B cell (primary cell): ENCODE measurements at regions not wholly inside any gene's neighbourhood (a gene's known extent, or its start where the extent isn't known, plus 50 kb on each side); places are given as distances from the start of the nearest gene placed in this dataset.

Experiments
- ATAC-seq: fragments of 200-7000 bp; cut with Tn5 transposase; one replicate; pipeline ENCODE4 v1.10.0; 2021; ENCODE audit warnings: low read depth, mild to moderate bottlenecking, moderate number of reproducible peaks, moderate library complexity
- CTCF ChIA-PET: fragments of 350-600 bp; sonication (Branson Sonifier 250); formaldehyde crosslinking; loops from one replicate; lab custom pipeline; 2021; ENCODE audit warnings: antibody characterized with exemption, inconsistent platforms; lab: Charles Lee
- POLR2A ChIA-PET: fragments of 350-600 bp; sonication (Branson Sonifier 250); formaldehyde crosslinking; loops from one replicate; lab custom pipeline; 2021; ENCODE audit warnings: antibody characterized with exemption; lab: Charles Lee
- DNase-seq: peaks from one replicate; pipeline ENCODE4 v3.0.0; 2013
- H2AFZ ChIP-seq: 2 replicates; pipeline ENCODE4 v1.6.1; 2012; ENCODE audit warnings: mild to moderate bottlenecking, low read depth, low read length; ENCODE audit not compliant: insufficient read depth, poor library complexity, severe bottlenecking
- H3K27ac ChIP-seq, 2 donors: 1 replicate in 1 of 2; 2 replicates in 1 of 2; pipeline ENCODE4 v1.5.1; 2012 to 2013; ENCODE audit warnings: low read length in 2 of 2, mild to moderate bottlenecking in 2 of 2, moderate library complexity in 1 of 2
- H3K27me3 ChIP-seq, 4 experiments: fragments of 200-600 bp in 1 of 4; sonication (generic) in 1 of 4; replicated peaks in 1 of 4; 1 replicate in 2 of 4; 2 replicates in 2 of 4; pipeline versions ENCODE4 v1.6.1 to v1.7.0; 2013 to 2016; ENCODE audit warnings: low read length in 3 of 4, mild to moderate bottlenecking in 2 of 4, mixed read lengths in 1 of 4, moderate library complexity in 1 of 4; ENCODE audit not compliant: insufficient read depth in 4 of 4, control insufficient read depth in 3 of 4; ENCODE audit errors: control extremely low read depth in 1 of 4
- H3K36me3 ChIP-seq, 2 experiments: replicated peaks in 1 of 2; 1 replicate in 1 of 2; 2 replicates in 1 of 2; pipeline versions ENCODE4 v1.6.1 to v1.7.1; 2013; ENCODE audit warnings: low read length in 1 of 2; ENCODE audit not compliant: insufficient read depth in 2 of 2, control insufficient read depth in 1 of 2; ENCODE audit errors: control extremely low read depth in 1 of 2, extremely low read depth in 1 of 2
- H3K4me1 ChIP-seq, 2 donors: fragments of 200-600 bp in 1 of 2; sonication (generic) in 1 of 2; 1 replicate in 1 of 2; 2 replicates in 1 of 2; pipeline versions ENCODE4 v1.5.1 to v1.6.1; 2013 to 2017; ENCODE audit warnings: low read length in 2 of 2; ENCODE audit not compliant: control insufficient read depth in 2 of 2, insufficient read depth in 2 of 2
- H3K4me2 ChIP-seq: replicated peaks from 2 replicates; pipeline ENCODE3; 2012; ENCODE audit warnings: mild to moderate bottlenecking, low read depth, low read length; ENCODE audit not compliant: poor library complexity, severe bottlenecking
- H3K4me3 ChIP-seq, 5 experiments: fragments of 200-600 bp in 1 of 5; sonication (generic) in 1 of 5; 1 replicate in 3 of 5; 2 replicates in 2 of 5; pipeline versions ENCODE4 v1.5.1 to v1.7.0; 2011 to 2016; ENCODE audit warnings: low read length in 4 of 5, mild to moderate bottlenecking in 4 of 5, low read depth in 2 of 5, control low read depth in 1 of 5, moderate library complexity in 1 of 5; ENCODE audit not compliant: insufficient read depth in 1 of 5; ENCODE audit errors: control extremely low read depth in 1 of 5, extremely low read depth in 1 of 5
- H3K79me2 ChIP-seq: fragments of 200-600 bp; sonication (generic); one replicate; pipeline ENCODE4 v1.6.0; 2016; ENCODE audit warnings: low read length; ENCODE audit not compliant: control insufficient read depth, insufficient read depth
- H3K9ac ChIP-seq: fragments of 200-600 bp; sonication (generic); 2 replicates; pipeline ENCODE4 v1.6.1; 2017; ENCODE audit warnings: mild to moderate bottlenecking, low read length, moderate library complexity
- H3K9me3 ChIP-seq, 3 donors: one replicate each; pipeline versions ENCODE4 v1.6.1 to v1.7.1; 2013; ENCODE audit warnings: low read length in 2 of 3; ENCODE audit not compliant: control insufficient read depth in 2 of 3, insufficient read depth in 1 of 3; ENCODE audit errors: control extremely low read depth in 1 of 3
- H4K20me1 ChIP-seq: 2 replicates; pipeline ENCODE4 v1.6.0; 2012; ENCODE audit warnings: mild to moderate bottlenecking, low read length; ENCODE audit not compliant: insufficient read depth, control insufficient read depth, poor library complexity, severe bottlenecking
- H3K27ac Mint-ChIP-seq: one replicate; pipeline ENCODE4 v1.8.0; 2021; ENCODE audit warnings: mixed read lengths
- H3K27me3 Mint-ChIP-seq: one replicate; pipeline ENCODE4 v1.8.0; 2021; ENCODE audit warnings: mixed read lengths
- H3K4me1 Mint-ChIP-seq: one replicate; pipeline ENCODE4 v1.8.0; 2021; ENCODE audit warnings: mixed read lengths
- H3K4me3 Mint-ChIP-seq: one replicate; pipeline ENCODE4 v1.8.0; 2021; ENCODE audit warnings: mixed read lengths
- H3K9me3 Mint-ChIP-seq: one replicate; pipeline ENCODE4 v1.8.0; 2022; ENCODE audit warnings: mixed read lengths; ENCODE audit not compliant: insufficient read depth
- CTCF ChIP-seq: fragments of 200-600 bp; IDR thresholded peaks from one replicate; pipeline ENCODE4 v1.8.0; 2022; ENCODE audit warnings: antibody characterized with exemption, mild to moderate bottlenecking
- EZH2 ChIP-seq: IDR thresholded peaks from 2 replicates; pipeline ENCODE4 v1.6.1; 2012; ENCODE audit warnings: borderline replicate concordance, low read depth, mild to moderate bottlenecking, moderate library complexity, low read length; ENCODE audit not compliant: insufficient read depth, poor library complexity, severe bottlenecking
- WGBS: methylation state at CpG from one replicate; pipeline ENCODE4 v1.1.5; 2013; ENCODE audit warnings: missing lambda C conversion rate; ENCODE audit not compliant: insufficient coverage; 5-methylcytosine and 5-hydroxymethylcytosine counted together
- intact Hi-C: fragments of 100-400 bp; cut with micrococcal nuclease; formaldehyde crosslinking; loops from one replicate; pipeline ENCODE4 v1.10.0; 2022

- TF ChIP-seq EZH2, result no peak
- no peak for TF ChIP-seq CTCF
- WGBS, result 100% methylated on average over 1 of the region's 1 CpG
- H3K4me2 ChIP-seq, result no peak overlapping the region
Measured at GRCh38 chr13:88806438-88806837, 1135.3 kb downstream of the SLITRK5 start.

DNA sequence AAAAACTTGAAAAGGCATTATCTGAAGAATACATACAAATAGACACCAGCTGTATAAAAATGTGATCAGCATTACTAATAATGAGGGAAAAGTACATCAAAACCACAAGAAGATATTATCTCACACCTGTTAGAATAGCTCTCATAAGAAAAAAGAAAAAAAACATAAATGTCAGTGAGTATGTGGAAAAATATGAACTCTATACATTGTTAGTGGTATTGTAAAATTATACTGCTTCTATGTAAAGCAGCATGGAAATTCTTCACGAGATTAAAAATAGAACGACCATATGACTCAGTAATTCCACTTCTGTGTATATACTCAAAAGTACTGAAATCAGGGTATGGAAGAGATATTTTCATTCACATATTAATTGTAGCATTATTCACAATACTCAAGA lies 1146.4 kb downstream of the SLITRK5 start:
- ATAC-seq (no peak), DNase-seq (no peak)
- H3K27ac ChIP-seq, result no peak overlapping the region
- Mint-ChIP-seq H3K4me1 (no peaks in the 10 kb centered on the region), H3K27ac (no peak overlapping the region), H3K27me3 (no peaks in the 10 kb centered on the region), H3K9me3 (peaks cover 2% of the 10 kb centered on the region), H3K4me3 (no peak overlapping the region)
- H3K4me2 ChIP-seq, result no peak overlapping the region
- no peaks in the 10 kb centered on the region for H3K27me3 ChIP-seq
- no peaks in the 10 kb centered on the region for H3K79me2 ChIP-seq
- H3K4me1 ChIP-seq, result no peaks in the 10 kb centered on the region
- ChIA-PET POLR2A (no interaction called here), CTCF (no interaction called here)
- no peaks in the 10 kb centered on the region for H4K20me1 ChIP-seq
- H3K4me3 ChIP-seq, result no peak overlapping the region
- no peak for TF ChIP-seq EZH2
- TF ChIP-seq CTCF, result no peak
- H2AFZ ChIP-seq, result no peak overlapping the region
- no CpG with 5 or more reads among the region's 2 CpGs for WGBS
- H3K9ac ChIP-seq, result no peak overlapping the region
- intact Hi-C loops, result no loop called here
- H3K9me3 ChIP-seq, result no peaks in the 10 kb centered on the region
- no peaks in the 10 kb centered on the region for H3K36me3 ChIP-seq

More at GRCh38 chr13:88806438-88806837, 1135.3 kb downstream of the SLITRK5 start:
- Mint-ChIP-seq H3K4me1 (no peaks in the 10 kb centered on the region), H3K27me3 (no peaks in the 10 kb centered on the region), H3K9me3 (peaks cover 6% of the 10 kb centered on the region), H3K27ac (no peak overlapping the region), H3K4me3 (no peak overlapping the region)
- ChIA-PET POLR2A (no interaction called here), CTCF (no interaction called here)
- Histone ChIP-seq H3K27me3 (no peaks in the 10 kb centered on the region), H3K9me3 (peaks cover 2 to 9% (median 8%) of the 10 kb centered on the region in 3 donors), H3K4me1 (no peaks in the 10 kb centered on the region), H3K4me3 (no peak overlapping the region), H3K36me3 (no peaks in the 10 kb centered on the region), H3K27ac (no peak overlapping the region), H3K9ac (no peak overlapping the region), H2AFZ (no peak overlapping the region), H4K20me1 (no peaks in the 10 kb centered on the region), H3K79me2 (no peaks in the 10 kb centered on the region)
- intact Hi-C loops, result no loop called here
- DNase-seq (no peak), ATAC-seq (no peak)
